Myocyte (in vitro differentiated cells): ENCODE measurements at regions not wholly inside any gene's neighbourhood (a gene's known extent, or its start where the extent isn't known, plus 50 kb on each side); places are given as distances from the start of the nearest gene placed in this dataset.
"Not testable (repeated sequence)": the region's sequence is repeated elsewhere in the genome, so short reads cannot be mapped to it uniquely, and the experiment has no call there.

Experiments
- DNase-seq: peaks from one replicate; pipeline ENCODE4 v3.0.0-alpha.2; 2012; ENCODE audit warnings: low read depth

GRCh38 chr15:84152381-84152979, 83.1 kb upstream of the GOLGA6L4 start:
- DNase-seq = not testable (repeated sequence)

GRCh38 chr15:84153655-84154140, 81.9 kb upstream of the GOLGA6L4 start:
- DNase-seq = not testable (repeated sequence)

- not testable (repeated sequence) for DNase-seq
These were observed 81.3 kb upstream of the GOLGA6L4 start for GRCh38 chr15:84154314-84154713.

- DNase-seq = not testable (repeated sequence)
These were observed 80.8 kb upstream of the GOLGA6L4 start for GRCh38 chr15:84154787-84155186.

- DNase-seq = not testable (repeated sequence)
These were observed 79.6 kb upstream of the GOLGA6L4 start for GRCh38 chr15:84155792-84156587.

- not testable (repeated sequence) for DNase-seq
These were observed 79.1 kb upstream of the GOLGA6L4 start for GRCh38 chr15:84156588-84156840.

GRCh38 chr15:84157056-84157632, 78.4 kb upstream of the GOLGA6L4 start:
- DNase-seq = not testable (repeated sequence)

GRCh38 chr15:84157857-84158256, 77.7 kb upstream of the GOLGA6L4 start:
- DNase-seq = not testable (repeated sequence)

DNA sequence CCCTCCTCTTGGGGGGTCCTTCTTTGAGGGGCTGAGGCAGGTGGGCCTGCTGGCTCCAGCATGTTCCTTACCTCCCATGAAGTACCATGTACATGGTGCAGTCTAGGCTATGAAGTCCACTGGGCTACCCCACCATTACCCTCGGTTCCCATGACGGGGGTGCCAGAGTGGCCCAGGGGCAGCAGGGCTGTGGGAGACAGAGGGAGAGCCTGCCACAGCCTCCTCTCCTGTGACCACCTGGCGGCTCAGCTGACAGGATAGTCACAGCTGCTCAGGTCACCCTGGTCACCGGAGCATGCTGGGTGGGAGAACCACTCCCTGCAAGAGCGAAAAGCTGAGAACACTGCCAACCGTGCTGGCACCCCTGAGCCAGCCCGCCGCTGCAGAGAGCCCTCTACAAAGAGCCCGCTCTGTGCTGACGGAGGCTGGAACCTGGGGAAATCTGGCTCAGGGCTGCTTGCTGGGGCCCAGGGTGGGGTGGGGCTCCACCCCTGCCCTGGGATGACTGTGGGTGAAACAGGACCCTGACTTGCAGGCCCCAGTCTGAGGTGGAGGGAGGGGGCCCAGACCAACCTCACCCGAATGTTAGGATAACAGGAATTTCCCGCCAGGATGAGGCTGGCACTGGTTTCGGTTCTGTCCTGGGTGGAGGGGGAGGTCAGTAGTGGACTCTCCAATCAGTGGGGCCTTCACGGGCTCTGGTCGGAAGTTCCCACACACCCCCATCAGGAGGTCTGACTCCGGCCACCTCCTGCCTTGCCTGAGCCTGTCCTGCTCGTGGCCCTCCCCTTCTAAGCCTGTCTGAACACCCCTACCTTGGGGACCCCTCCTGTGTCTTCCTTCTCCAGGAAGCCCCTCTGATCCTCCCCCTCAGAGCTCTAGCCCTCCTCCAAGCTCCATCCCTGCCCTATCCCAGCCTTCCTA, 76.0 kb upstream of the GOLGA6L4 start:
- peak; percentile 8 for DNase-seq

DNA sequence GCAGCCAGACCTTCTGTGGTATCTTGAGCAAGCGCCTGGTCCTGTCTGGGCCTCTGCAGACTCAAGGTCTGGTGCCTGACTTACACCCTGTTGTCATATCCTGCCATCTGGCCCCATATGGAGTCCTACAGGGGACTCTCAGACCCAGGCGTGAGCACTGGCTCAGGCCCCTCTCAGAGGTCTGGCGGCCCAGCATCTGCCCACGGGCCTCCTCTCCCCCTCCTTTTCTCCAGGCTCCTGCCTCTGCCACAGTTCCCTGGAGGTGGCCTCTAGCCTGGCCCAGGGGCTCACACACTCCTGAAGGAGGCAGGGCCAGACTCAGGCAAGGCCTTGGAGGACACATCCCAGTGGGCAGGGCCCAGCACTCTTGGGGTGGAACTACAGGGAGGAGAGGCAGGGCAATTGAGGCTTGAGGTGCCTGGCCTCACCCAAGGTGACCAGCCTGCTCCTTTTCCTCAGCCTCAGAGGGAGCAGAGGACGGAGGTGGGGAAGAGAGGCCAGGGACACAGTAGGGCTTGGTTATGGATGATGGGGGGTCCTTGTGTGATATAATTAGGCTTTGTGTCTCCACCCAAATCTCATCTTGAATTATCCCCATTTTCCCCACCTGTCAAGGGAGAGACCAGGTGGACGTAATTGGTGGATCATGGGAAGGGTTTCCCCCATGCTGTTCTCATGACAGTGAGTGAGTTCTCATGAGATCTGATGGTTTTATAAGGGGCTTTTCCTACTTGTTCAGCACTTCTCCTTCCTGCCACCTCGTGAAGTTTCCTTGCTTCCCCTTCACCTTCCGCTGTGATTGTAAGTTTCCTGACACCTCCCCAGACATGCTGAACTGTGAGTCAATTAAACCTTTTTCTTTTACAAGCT, 70.9 kb upstream of the GOLGA6L4 start:
- not testable (repeated sequence) for DNase-seq

GRCh38 chr15:84170029-84170428, 65.5 kb upstream of the GOLGA6L4 start:
- not testable (repeated sequence) for DNase-seq

DNA sequence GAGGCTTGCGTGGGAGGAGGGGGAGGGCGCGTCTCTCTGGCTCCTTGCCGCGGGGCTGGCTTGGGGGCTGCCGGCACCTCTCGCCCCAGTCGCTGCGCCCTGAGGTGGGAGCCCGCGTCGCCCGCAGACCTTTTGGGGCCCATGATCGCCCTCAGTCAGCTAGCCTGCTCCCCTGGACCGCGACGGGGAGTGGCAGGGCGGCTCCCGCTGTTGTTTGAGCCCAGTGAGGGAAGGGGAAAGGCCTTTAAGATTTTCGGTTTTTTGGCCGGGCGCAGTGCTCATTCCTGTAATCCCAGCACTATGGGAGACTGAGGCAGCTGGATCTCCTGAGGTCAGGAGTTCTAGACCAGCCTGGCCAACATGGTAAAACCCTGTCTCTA, 62.4 kb upstream of the GOLGA6L4 start:
- DNase-seq = not testable (repeated sequence)
